Kidney (tissue), 13 donors: ENCODE measurements at regions not wholly inside any gene's neighbourhood (a gene's known extent, or its start where the extent isn't known, plus 50 kb on each side); places are given as distances from the start of the nearest gene placed in this dataset.
A peak's percentile ranks its signal among the peaks of the same experiment; 100 is the strongest.

ENCODE experiments used
- DNase-seq, 5 donors: peaks; one replicate each; pipeline ENCODE4 v3.0.0-alpha.2; 2013 to 2020
- FAIRE-seq: peaks from 2 replicates; lab custom pipeline; 2012; peaks lifted over from hg19 to GRCh38; lab: Jason Lieb, UNC
- H3K27ac ChIP-seq, 2 donors: one replicate each; pipeline ENCODE4 v1.7.0; 2013; ENCODE audit warnings: low read depth in 2 of 2, low read length in 2 of 2, inconsistent platforms in 1 of 2
- H3K27me3 ChIP-seq: one replicate; pipeline ENCODE4 v1.7.1; 2013; ENCODE audit warnings: low read length, inconsistent platforms; ENCODE audit not compliant: control insufficient read depth, insufficient read depth
- H3K36me3 ChIP-seq, 3 donors: one replicate each; pipeline versions ENCODE4 v1.7.0 to v1.7.1; 2013; ENCODE audit warnings: low read length in 3 of 3, control low read depth in 1 of 3, inconsistent platforms in 1 of 3; ENCODE audit not compliant: insufficient read depth in 3 of 3, control insufficient read depth in 2 of 3
- H3K4me1 ChIP-seq, 3 donors: one replicate each; pipeline versions ENCODE4 v1.7.0 to v1.7.1; 2013; ENCODE audit warnings: low read length in 3 of 3, inconsistent platforms in 1 of 3, low read depth in 1 of 3; ENCODE audit not compliant: control insufficient read depth in 2 of 3, insufficient read depth in 2 of 3
- H3K4me3 ChIP-seq, 3 donors: one replicate each; pipeline versions ENCODE4 v1.7.0 to v1.8.1; 2013; ENCODE audit warnings: low read length in 3 of 3, control low read depth in 1 of 3, inconsistent platforms in 1 of 3
- H3K9ac ChIP-seq, 3 donors: one replicate each; pipeline versions ENCODE4 v1.7.0 to v1.7.1; 2013; ENCODE audit warnings: low read length in 3 of 3, control low read depth in 1 of 3, inconsistent platforms in 1 of 3
- H3K9me3 ChIP-seq, 3 donors: one replicate each; pipeline versions ENCODE4 v1.7.0 to v1.7.1; 2013; ENCODE audit warnings: low read length in 3 of 3, control low read depth in 1 of 3, inconsistent platforms in 1 of 3; ENCODE audit not compliant: control insufficient read depth in 2 of 3, insufficient read depth in 1 of 3
- intact Hi-C: fragments of 100-400 bp; cut with DNase I; formaldehyde crosslinking; loops from one replicate; pipeline ENCODE4 v1.11.1; 2022
- TF ChIP-seq, protein P1 (sequence below): IDR thresholded peaks from 3 replicates; pipeline ENCODE4 v1.5.1; 2012; ENCODE audit warnings: mild to moderate bottlenecking, moderate library complexity, borderline replicate concordance; ENCODE audit not compliant: insufficient read depth; ENCODE audit errors: extremely low read depth
- donor health status: control.
- donor health status: control.
- donor health status: control.
- donor health status: control.
- donor health status: control.
- donor health status: DM: yes; HTN: yes; CAD: no.
- donor health status: Normal renal cell carcinoma (clear cell type).

GRCh38 chr17:73802314-73802713 is 158.1 kb upstream of the SDK2 start:
- Histone ChIP-seq H3K27me3 (no peaks in the 10 kb centered on the region), H3K9ac (no peak overlapping the region), H3K9me3 (no peaks in the 10 kb centered on the region), H3K4me3 (no peak overlapping the region), H3K4me1 (peaks cover 0 to 5% (median 0%) of the 10 kb centered on the region in 3 donors), H3K36me3 (no peaks in the 10 kb centered on the region), H3K27ac (no peak overlapping the region)
- TF ChIP-seq, protein P1, sequence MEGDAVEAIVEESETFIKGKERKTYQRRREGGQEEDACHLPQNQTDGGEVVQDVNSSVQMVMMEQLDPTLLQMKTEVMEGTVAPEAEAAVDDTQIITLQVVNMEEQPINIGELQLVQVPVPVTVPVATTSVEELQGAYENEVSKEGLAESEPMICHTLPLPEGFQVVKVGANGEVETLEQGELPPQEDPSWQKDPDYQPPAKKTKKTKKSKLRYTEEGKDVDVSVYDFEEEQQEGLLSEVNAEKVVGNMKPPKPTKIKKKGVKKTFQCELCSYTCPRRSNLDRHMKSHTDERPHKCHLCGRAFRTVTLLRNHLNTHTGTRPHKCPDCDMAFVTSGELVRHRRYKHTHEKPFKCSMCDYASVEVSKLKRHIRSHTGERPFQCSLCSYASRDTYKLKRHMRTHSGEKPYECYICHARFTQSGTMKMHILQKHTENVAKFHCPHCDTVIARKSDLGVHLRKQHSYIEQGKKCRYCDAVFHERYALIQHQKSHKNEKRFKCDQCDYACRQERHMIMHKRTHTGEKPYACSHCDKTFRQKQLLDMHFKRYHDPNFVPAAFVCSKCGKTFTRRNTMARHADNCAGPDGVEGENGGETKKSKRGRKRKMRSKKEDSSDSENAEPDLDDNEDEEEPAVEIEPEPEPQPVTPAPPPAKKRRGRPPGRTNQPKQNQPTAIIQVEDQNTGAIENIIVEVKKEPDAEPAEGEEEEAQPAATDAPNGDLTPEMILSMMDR = no peak
- intact Hi-C loops = no loop called here
- no peak for FAIRE-seq
- DNase-seq = no peak

GRCh38 chr17:73802871-73803270 is 158.6 kb upstream of the SDK2 start:
- H3K27ac ChIP-seq = no peak overlapping the region
- peaks cover 0 to 5% (median 0%) of the 10 kb centered on the region in 3 donors for H3K4me1 ChIP-seq
- intact Hi-C loops = no loop called here
- no peaks in the 10 kb centered on the region for H3K9me3 ChIP-seq
- no peaks in the 10 kb centered on the region for H3K27me3 ChIP-seq
- TF ChIP-seq, protein P1 = no peak
- H3K36me3 ChIP-seq = no peaks in the 10 kb centered on the region
- FAIRE-seq (no peak), DNase-seq (no peak)
- no peak overlapping the region for H3K9ac ChIP-seq
- H3K4me3 ChIP-seq = no peak overlapping the region

DNA sequence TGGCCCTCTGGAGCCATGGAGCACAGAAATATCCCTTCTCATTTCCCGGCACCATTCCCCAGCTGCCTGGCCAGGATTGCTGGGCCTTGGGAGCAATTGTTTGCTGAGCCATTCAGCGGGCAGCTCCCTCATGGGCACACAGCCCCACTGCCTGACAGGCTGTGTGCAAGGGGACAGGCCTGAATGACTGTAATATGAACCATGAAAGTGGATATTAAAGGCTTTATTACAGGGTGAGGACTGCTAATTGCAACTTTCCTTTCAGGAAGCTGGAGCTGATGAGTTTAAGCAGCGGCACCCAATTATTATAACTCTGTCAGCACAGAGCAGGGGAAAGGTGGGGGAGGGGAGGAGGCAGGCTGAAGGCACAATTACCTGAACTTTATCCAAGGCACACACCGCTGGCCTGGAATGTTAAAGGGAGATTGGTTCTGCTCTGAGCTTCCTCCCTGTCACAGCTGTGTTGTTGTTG is 159.8 kb upstream of the SDK2 start:
- no peak overlapping the region for H3K9ac ChIP-seq
- TF ChIP-seq, protein P1 = no peak
- FAIRE-seq = no peak
- H3K4me1 ChIP-seq = no peaks in the 10 kb centered on the region
- intact Hi-C loops = no loop called here
- no peaks in the 10 kb centered on the region for H3K9me3 ChIP-seq
- no peak overlapping the region for H3K27ac ChIP-seq
- H3K36me3 ChIP-seq = no peaks in the 10 kb centered on the region
- H3K4me3 ChIP-seq = no peak overlapping the region
- no peaks in the 10 kb centered on the region for H3K27me3 ChIP-seq
- peak in 4 of 5 donors; percentile 53 to 76 (median 70) for DNase-seq

DNA sequence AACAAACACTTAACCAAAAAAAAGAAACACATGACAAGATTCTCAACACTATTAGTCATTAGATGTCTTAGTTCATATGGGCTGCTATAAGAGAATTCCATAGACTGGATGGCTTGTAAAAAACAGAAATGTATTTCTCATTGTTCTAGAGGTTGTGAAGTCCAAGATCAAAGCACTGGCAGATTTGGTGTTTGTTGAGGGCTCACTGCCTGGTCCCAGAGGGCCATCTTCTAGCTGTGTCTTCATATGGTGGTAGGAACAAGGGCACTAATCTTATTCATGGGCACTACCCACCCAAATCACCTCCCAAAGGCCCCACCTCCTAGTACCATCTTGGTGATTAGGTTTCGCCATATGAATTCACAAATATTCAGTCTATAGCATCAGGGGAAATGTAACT is 162.5 kb upstream of the SDK2 start:
- no peak for FAIRE-seq
- Histone ChIP-seq H3K36me3 (no peaks in the 10 kb centered on the region), H3K27ac (no peak overlapping the region), H3K4me3 (no peak overlapping the region), H3K9me3 (no peaks in the 10 kb centered on the region), H3K27me3 (no peaks in the 10 kb centered on the region), H3K9ac (no peak overlapping the region), H3K4me1 (no peaks in the 10 kb centered on the region)
- TF ChIP-seq, protein P1 = no peak
- intact Hi-C loops = no loop called here
- no peak for DNase-seq
